Activated CD4-positive, CD25-positive, alpha-beta regulatory T cell treated with anti-CD3 and anti-CD28 coated beads, Interleukin-2, amount 50 U/mL, for 24 hours (primary cell): ENCODE measurements at regions not wholly inside any gene's neighbourhood (a gene's known extent, or its start where the extent isn't known, plus 50 kb on each side); places are given as distances from the start of the nearest gene placed in this dataset.
"Not testable (repeated sequence)": the region's sequence is repeated elsewhere in the genome, so short reads cannot be mapped to it uniquely, and the experiment has no call there.

Source experiments
- ATAC-seq, 2 donors: fragments of 150-1000 bp; cut with Tn5 transposase; one replicate each; pipeline ENCODE4 v1.10.0; 2021; ENCODE audit warnings: mild to moderate bottlenecking in 1 of 2, moderate library complexity in 1 of 2

DNA sequence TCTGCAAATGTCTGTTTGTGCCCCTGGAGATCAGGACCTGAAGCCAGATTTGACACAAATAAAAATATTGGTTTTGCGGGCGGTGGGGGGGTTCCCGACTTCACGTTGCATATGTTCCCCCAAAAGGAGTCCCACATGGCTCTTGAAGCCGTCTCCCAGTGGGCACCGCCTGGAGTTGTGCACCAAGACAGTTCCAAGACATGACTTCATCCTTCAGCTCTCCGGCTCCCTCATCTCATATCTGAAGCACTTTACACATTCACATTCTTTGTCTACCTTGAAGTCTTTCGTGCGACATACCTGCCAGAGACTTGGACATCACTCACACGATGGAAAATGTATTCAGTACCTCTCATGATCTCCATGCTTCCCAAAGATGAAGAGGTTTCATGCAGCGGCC is 362.8 kb upstream of the FOXK1 start:
- no peak for ATAC-seq

DNA sequence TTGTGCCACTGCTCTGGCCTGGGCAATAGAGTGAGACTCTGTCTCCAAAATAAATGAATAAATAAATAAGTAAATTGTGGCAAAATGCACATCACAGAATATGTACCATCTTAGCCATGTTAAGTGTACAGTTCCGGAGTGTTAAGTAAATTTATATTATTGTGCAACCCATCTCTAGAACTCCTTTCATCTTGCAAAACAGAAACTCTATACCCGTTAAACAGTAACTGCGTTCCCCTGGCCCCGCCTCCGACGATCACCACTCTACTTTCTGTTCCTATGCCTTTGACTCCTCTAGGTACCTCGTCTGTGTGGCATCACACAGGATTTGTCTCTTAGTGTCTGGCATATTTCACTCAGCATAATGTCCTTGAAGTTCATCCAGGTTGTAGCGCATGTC is 356.4 kb upstream of the FOXK1 start:
- no peak for ATAC-seq

GRCh38 chr7:4331711-4332110 is 350.4 kb upstream of the FOXK1 start:
- no peak for ATAC-seq

GRCh38 chr7:4338556-4338955 is 343.5 kb upstream of the FOXK1 start:
- no peak for ATAC-seq

DNA sequence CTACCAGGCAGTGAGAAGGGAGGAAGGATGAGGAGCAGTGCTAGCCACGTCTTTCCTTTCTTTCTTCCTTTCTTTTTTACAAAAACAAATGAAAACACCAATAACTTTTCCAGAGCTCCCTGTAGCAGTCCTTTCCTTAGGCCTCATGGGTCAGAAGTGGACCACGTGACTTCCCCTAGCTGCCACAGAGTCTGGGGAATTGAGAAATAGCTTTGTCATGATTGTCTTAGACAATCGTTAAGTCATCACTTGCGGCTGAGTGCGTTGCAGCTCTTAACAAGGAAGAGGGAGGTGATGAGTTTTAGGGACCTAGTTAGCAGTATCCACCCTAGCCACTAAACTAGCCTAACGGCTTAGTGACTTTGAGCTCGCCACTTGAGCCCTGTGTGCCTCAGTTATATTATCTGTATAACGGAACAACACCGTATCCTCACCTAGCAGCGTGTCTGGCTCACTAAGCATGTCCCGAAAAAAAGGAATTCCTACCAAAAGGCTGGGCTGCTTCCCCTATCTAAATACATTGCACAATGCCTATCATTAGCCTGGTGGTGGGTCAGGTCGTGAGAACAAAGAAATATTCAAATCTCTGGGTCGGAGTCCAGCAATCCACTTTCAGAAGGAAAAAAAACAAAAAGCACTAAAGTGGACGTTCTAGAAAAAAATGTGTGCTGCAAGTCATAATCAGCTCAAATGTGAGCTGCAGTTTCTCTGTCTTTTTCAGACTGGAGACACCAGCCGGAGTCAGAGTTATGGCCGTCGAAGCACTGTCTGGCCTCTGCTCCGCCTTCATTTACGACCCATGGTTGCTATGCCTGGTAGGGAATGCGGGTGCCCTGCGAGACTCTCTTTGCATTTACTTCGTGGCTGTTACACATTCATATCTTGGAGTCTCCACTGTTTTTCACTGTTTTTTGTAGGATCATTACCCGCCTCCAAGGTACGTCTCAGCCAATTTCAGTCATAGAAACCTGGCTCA is 338.5 kb upstream of the FOXK1 start:
- ATAC-seq: no peak

DNA sequence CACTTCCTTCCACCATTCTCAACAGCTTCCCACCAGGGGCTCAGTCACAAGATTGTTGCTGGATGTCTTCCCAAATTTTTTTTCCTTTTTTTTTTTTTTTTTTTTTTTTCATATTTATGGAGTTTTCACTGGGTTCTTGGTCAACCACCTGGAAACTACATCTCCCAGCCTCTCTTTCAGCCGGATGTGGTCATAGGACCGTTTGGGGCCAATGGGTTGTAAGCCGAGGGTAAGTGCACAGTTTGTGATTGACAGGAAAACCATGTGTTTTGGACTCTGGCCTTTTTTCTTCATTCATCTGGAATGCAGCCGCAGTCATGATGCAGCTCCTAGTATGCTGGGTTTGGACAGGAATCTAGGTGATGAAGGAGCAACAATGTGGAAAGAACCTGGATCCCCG is 337.1 kb upstream of the FOXK1 start:
- ATAC-seq: no peak

GRCh38 chr7:4352069-4352468 is 330.0 kb upstream of the FOXK1 start:
- no peak for ATAC-seq

DNA sequence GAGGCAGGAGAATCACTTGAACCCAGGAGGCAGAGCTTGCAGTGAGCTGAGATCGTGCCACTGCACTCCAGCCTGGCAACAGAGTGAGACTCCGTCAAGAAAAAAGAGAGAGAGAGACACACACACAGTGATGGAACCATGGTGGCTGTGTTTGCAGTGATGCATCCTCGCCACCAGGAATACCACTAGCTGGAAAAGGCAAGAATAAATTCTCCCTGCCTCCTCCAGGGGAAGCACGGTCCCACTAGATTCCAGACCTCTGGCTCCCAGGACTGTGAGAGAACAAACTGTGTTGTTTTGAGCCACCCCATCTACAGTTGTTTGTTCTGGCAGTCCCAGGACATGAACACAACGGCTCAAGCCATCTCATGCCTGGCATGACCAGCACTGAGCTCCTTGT is 320.3 kb upstream of the FOXK1 start:
- no peak for ATAC-seq

DNA sequence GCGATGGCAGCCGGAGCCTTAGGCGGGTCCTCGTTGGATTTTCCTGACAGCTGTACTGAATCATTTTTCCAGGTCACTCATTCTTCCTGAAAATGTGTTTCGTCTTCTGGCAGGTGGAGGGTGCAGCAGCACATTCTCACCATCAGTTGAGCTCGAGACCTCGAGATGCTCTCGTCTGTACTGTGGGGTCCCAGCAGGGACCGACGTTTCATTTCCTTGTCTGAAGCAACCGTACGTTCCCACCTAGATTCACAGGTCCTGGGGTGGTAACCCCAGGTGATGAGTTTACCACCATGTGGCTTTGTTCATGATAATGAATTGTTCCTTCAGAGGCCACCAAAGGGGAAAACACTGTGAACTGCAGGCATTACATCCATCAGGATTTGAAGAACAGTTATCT is 298.5 kb upstream of the FOXK1 start:
- no peak for ATAC-seq

GRCh38 chr7:4386190-4386589 is 295.9 kb upstream of the FOXK1 start:
- no peak for ATAC-seq

DNA sequence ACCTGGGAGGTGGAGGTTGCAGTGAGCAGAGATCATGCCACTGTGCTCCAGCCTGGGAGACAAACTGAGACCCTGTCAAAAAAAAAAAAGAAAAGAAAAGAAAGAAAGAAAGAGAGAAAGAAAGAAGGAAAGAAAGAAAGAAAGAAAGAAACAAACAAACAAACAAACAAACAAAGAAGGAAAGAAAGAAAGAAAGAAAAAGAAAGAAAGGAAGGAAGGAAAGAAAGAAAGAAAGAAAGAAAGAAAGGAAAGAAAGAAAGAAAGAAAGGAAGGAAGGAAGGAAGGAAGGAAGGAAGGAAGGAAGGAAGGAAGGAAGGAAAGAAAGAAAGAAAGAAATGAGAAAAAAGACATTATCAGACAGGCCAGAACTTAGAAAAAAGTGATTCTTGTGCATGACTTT is 291.0 kb upstream of the FOXK1 start:
- ATAC-seq: not testable (repeated sequence)

DNA sequence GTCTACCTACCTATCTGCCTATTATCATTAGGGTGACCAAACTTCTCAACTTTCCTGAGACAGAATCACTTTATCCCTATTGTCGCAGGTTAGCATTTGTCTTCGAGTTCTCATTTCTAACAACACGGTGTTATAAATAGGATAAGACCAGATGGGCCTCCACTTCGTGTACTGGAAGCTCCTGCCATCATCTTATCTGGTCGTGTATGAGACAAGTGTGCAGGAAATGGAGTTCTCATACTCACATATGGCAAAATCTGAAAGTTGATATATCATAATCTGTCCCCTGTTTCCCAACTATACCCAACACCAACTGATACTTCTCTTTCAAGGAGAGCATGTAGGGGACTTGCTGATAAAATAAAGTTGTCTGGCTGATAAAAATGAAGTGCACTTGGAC is 287.4 kb upstream of the FOXK1 start:
- no peak for ATAC-seq

DNA sequence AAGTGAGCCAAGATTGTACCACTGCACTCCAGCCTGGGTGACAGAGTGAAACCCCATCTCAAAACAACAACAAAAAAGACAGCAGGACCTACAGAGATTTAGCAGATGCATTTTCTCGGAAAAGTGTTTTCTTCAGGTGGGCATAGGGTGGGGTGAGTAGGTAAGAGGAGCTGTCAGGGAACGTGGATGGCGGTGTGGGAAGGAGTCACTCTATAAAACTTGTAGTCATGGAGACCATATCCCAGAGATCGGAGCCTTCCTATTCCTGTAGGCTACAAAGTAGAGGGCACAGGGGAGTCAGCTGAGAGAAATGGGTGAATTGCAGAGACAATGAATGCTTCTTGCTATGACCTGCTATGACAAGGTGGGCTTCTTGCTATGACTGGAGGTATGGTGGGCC is 283.0 kb upstream of the FOXK1 start:
- ATAC-seq: no peak

DNA sequence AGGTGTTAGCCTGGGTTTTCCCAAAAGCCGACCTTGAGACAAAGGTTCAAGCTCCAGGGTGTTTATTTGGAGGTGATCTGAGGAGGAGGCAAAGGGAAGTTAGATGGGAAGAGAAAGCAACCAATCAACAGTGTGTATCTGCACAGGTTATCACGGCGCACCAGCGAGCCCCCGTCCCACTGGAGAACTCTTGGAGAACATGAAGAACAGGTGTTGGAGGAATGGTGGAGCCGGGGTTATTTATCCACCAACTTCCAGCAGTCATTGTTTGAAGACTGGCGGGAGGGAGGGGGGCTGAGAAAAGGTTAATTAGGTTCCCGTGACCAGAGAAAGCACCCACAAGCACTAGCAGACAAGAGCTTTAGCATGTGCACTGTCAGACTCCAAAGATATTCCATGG is 282.5 kb upstream of the FOXK1 start:
- no peak for ATAC-seq

GRCh38 chr7:4406288-4407058 is 275.6 kb upstream of the FOXK1 start:
- no peak for ATAC-seq

DNA sequence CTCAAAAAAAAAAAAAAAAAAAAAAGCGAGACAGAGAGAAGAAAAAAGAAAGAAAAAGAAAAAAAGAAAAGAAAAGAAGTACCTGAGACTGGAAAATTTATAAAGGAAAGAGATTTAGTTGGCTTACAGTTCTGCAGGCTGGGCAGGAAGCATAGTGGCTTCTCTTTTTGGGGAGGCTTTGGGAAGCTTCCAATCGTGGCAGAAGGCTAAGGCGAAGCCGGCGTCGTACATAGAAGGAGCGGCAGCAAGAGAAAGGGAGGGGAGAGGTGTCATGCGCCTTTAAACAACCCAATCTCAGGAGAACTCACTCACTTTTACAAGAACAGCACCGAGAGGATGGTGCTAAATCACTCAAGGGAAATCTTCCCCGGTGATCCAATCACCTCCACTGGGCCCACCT is 272.1 kb upstream of the FOXK1 start:
- no peak for ATAC-seq

DNA sequence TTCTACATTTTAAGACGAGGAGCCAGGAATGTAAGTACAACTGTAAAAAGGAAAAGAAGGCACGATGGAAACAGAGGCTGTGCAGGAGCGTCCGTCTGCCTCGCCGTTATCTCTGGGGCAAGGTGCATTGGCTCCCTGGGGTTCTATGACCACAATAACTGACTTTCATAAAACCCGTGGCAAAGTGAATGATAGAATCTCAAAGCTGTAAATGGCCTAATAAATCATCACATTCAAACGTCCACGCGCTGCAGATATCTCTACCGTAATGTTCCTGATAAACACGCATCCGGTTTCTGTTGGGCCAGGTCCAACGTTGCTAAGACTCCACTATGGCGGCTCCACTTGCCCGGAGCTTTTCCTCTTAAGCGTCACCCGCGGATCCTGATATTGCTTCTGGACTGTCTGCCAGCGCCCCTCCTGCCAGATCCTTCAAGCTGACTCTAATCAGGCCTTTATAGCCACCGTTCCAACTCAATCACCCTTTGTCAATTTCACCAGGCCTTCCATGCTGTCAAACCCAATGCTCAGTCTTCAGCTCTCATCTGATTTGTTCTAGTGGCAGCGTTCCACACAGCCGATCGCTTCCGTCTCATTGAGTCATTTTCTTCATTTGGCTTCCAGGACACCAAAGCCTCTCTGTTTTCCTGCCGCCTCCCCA is 265.6 kb upstream of the FOXK1 start:
- ATAC-seq: no peak

- ATAC-seq: no peak
Measured at GRCh38 chr7:4428526-4428925, 253.6 kb upstream of the FOXK1 start.

- ATAC-seq: no peak
Measured at GRCh38 chr7:4430227-4430626, 251.9 kb upstream of the FOXK1 start.

GRCh38 chr7:4434306-4434705 is 247.8 kb upstream of the FOXK1 start:
- no peak for ATAC-seq

GRCh38 chr7:4436361-4436895 is 245.7 kb upstream of the FOXK1 start:
- no peak for ATAC-seq

- no peak for ATAC-seq
Measured at GRCh38 chr7:4436936-4437335, 245.2 kb upstream of the FOXK1 start.

DNA sequence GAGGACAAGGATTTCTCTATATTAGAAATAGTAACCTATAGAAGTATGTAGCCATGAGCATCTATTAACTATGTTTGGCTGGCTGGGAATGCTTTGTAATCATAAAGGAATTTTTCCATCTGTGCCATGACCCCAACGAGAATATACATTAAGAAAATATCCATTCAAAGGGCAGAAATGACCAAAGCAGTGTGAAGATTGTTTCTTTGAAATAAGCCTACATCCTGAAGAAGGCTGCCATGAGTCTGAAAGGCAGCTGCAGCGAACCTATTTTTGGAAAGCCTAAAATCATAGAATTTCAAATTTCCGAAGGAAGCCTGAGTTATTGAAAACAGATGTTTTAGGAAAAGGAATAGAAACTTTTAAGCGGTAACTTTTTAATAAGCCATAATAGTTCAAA is 244.2 kb upstream of the FOXK1 start:
- ATAC-seq: no peak
